ENCODE measurements at regions not wholly inside any gene's neighbourhood (a gene's known extent, or its start where the extent isn't known, plus 50 kb on each side); places are given as distances from the start of the nearest gene placed in this dataset.

GRCh38 chr3:72082776-72083462 is 298.0 kb upstream of the PROK2 start:
- Histone ChIP-seq H3K18ac (ENCODE audit: low read length) (no peak overlapping the region), H3K4me2 (ENCODE audit: insufficient read depth, low read length, poor library complexity, severe bottlenecking) (no peak overlapping the region), H3K36me3 (replicated peaks in 1 of 2; ENCODE audit: control insufficient read depth in 2 of 2, insufficient read depth in 2 of 2, low read length in 2 of 2) (no peaks in the 10 kb centered on the region), H3K9me3 (replicated peaks in 1 of 2; ENCODE audit: control insufficient read depth in 2 of 2, insufficient read depth in 1 of 2, low read depth in 1 of 2, low read length in 2 of 2) (peaks cover 0 to 2% of the 10 kb centered on the region in 2 donors), H4K8ac (ENCODE audit: low read depth, low read length) (no peak overlapping the region), H3K4ac (ENCODE audit: low read length) (no peak overlapping the region), H3K79me1 (ENCODE audit: low read depth, low read length) (no peaks in the 10 kb centered on the region), H2BK12ac (ENCODE audit: low read length) (no peak overlapping the region), H2AFZ (ENCODE audit: low read length) (no peak overlapping the region), H2AK5ac (ENCODE audit: low read depth, low read length) (no peak overlapping the region), H3K27me3 (ENCODE audit: control insufficient read depth in 3 of 3, insufficient read depth in 3 of 3, low read depth in 1 of 3, low read length in 3 of 3) (no peaks in the 10 kb centered on the region), H3K4me3 (ENCODE audit: low read length in 2 of 2) (no peak overlapping the region), H3K9ac (ENCODE audit: low read depth, low read length, poor library complexity) (no peak overlapping the region), H3K4me1 (ENCODE audit: control insufficient read depth in 2 of 2, insufficient read depth in 1 of 2, low read depth in 1 of 2, low read length in 2 of 2) (peaks cover 0 to 3% of the 10 kb centered on the region in 2 donors), H2BK15ac (ENCODE audit: low read length) (no peak overlapping the region), H3K23ac (ENCODE audit: low read depth, low read length, poor library complexity) (no peak overlapping the region), H4K91ac (ENCODE audit: low read depth, low read length, poor library complexity) (no peak overlapping the region), H2BK5ac (ENCODE audit: low read length) (no peak overlapping the region), H3K27ac (replicated peaks; ENCODE audit: low read length) (no peak overlapping the region), H2BK120ac (ENCODE audit: low read depth, low read length) (no peak overlapping the region), H3K14ac (ENCODE audit: low read length) (no peak overlapping the region)
- no CpG with 5 or more reads among the region's 10 CpGs for WGBS, 2 donors (ENCODE audit: extremely low coverage in 2 of 2, insufficient read length in 2 of 2, insufficient replicate concordance in 1 of 2)
- DNase-seq (ENCODE audit: low spot score) = no peak

- Histone ChIP-seq H3K18ac (ENCODE audit: low read length) (no peak overlapping the region), H3K79me1 (ENCODE audit: low read depth, low read length) (no peaks in the 10 kb centered on the region), H2AFZ (ENCODE audit: low read length) (no peak overlapping the region), H2BK5ac (ENCODE audit: low read length) (no peak overlapping the region), H2AK5ac (ENCODE audit: low read depth, low read length) (no peak overlapping the region), H4K91ac (ENCODE audit: low read depth, low read length, poor library complexity) (no peak overlapping the region), H3K4me3 (ENCODE audit: low read length in 2 of 2) (no peak overlapping the region), H3K4ac (ENCODE audit: low read length) (no peak overlapping the region), H3K9me3 (replicated peaks in 1 of 2; ENCODE audit: control insufficient read depth in 2 of 2, insufficient read depth in 1 of 2, low read depth in 1 of 2, low read length in 2 of 2) (peaks cover 0 to 2% of the 10 kb centered on the region in 2 donors), H2BK12ac (ENCODE audit: low read length) (no peak overlapping the region), H3K23ac (ENCODE audit: low read depth, low read length, poor library complexity) (no peak overlapping the region), H3K9ac (ENCODE audit: low read depth, low read length, poor library complexity) (no peak overlapping the region), H3K27me3 (ENCODE audit: control insufficient read depth in 3 of 3, insufficient read depth in 3 of 3, low read depth in 1 of 3, low read length in 3 of 3) (no peaks in the 10 kb centered on the region), H2BK15ac (ENCODE audit: low read length) (no peak overlapping the region), H3K4me2 (ENCODE audit: insufficient read depth, low read length, poor library complexity, severe bottlenecking) (no peak overlapping the region), H3K27ac (replicated peaks; ENCODE audit: low read length) (no peak overlapping the region), H3K14ac (ENCODE audit: low read length) (no peak overlapping the region), H3K36me3 (replicated peaks in 1 of 2; ENCODE audit: control insufficient read depth in 2 of 2, insufficient read depth in 2 of 2, low read length in 2 of 2) (no peaks in the 10 kb centered on the region), H3K4me1 (ENCODE audit: control insufficient read depth in 2 of 2, insufficient read depth in 1 of 2, low read depth in 1 of 2, low read length in 2 of 2) (peaks cover 0 to 3% of the 10 kb centered on the region in 2 donors), H2BK120ac (ENCODE audit: low read depth, low read length) (no peak overlapping the region), H4K8ac (ENCODE audit: low read depth, low read length) (no peak overlapping the region)
- no peak for DNase-seq (ENCODE audit: low spot score)
- no CpG with 5 or more reads among the region's 8 CpGs for WGBS, 2 donors (ENCODE audit: extremely low coverage in 2 of 2, insufficient read length in 2 of 2, insufficient replicate concordance in 1 of 2)
These were observed 297.3 kb upstream of the PROK2 start for GRCh38 chr3:72082186-72082715.

GRCh38 chr3:72081471-72082185 is 296.7 kb upstream of the PROK2 start:
- no peak overlapping the region for H2AFZ ChIP-seq (ENCODE audit: low read length)
- H3K27me3 ChIP-seq (ENCODE audit: control insufficient read depth in 3 of 3, insufficient read depth in 3 of 3, low read depth in 1 of 3, low read length in 3 of 3) = no peaks in the 10 kb centered on the region
- H2BK15ac ChIP-seq (ENCODE audit: low read length) = no peak overlapping the region
- no peak overlapping the region for H3K4me2 ChIP-seq (ENCODE audit: insufficient read depth, low read length, poor library complexity, severe bottlenecking)
- H3K4me3 ChIP-seq (ENCODE audit: low read length in 2 of 2) = no peak overlapping the region
- H2AK5ac ChIP-seq (ENCODE audit: low read depth, low read length) = no peak overlapping the region
- H2BK12ac ChIP-seq (ENCODE audit: low read length) = no peak overlapping the region
- H4K91ac ChIP-seq (ENCODE audit: low read depth, low read length, poor library complexity) = no peak overlapping the region
- H3K9ac ChIP-seq (ENCODE audit: low read depth, low read length, poor library complexity) = no peak overlapping the region
- DNase-seq (ENCODE audit: low spot score) = no peak
- H3K36me3 ChIP-seq (replicated peaks in 1 of 2; ENCODE audit: control insufficient read depth in 2 of 2, insufficient read depth in 2 of 2, low read length in 2 of 2) = no peaks in the 10 kb centered on the region
- H3K18ac ChIP-seq (ENCODE audit: low read length) = no peak overlapping the region
- no peaks in the 10 kb centered on the region for H3K79me1 ChIP-seq (ENCODE audit: low read depth, low read length)
- H2BK120ac ChIP-seq (ENCODE audit: low read depth, low read length) = no peak overlapping the region
- H3K9me3 ChIP-seq (replicated peaks in 1 of 2; ENCODE audit: control insufficient read depth in 2 of 2, insufficient read depth in 1 of 2, low read depth in 1 of 2, low read length in 2 of 2) = peaks cover 0 to 2% of the 10 kb centered on the region in 2 donors
- peaks cover 0 to 3% of the 10 kb centered on the region in 2 donors for H3K4me1 ChIP-seq (ENCODE audit: control insufficient read depth in 2 of 2, insufficient read depth in 1 of 2, low read depth in 1 of 2, low read length in 2 of 2)
- H3K14ac ChIP-seq (ENCODE audit: low read length) = no peak overlapping the region
- WGBS, 2 donors (ENCODE audit: extremely low coverage in 2 of 2, insufficient read length in 2 of 2, insufficient replicate concordance in 1 of 2) = no CpG with 5 or more reads among the region's 6 CpGs
- H3K27ac ChIP-seq (replicated peaks; ENCODE audit: low read length) = no peak overlapping the region
- no peak overlapping the region for H3K23ac ChIP-seq (ENCODE audit: low read depth, low read length, poor library complexity)
- H2BK5ac ChIP-seq (ENCODE audit: low read length) = no peak overlapping the region
- no peak overlapping the region for H3K4ac ChIP-seq (ENCODE audit: low read length)
- H4K8ac ChIP-seq (ENCODE audit: low read depth, low read length) = no peak overlapping the region

GRCh38 chr3:72080800-72081199 is 295.9 kb upstream of the PROK2 start:
- no peak for DNase-seq (ENCODE audit: low spot score)
- Histone ChIP-seq H2AFZ (ENCODE audit: low read length) (no peak overlapping the region), H3K27me3 (ENCODE audit: control insufficient read depth in 3 of 3, insufficient read depth in 3 of 3, low read depth in 1 of 3, low read length in 3 of 3) (no peaks in the 10 kb centered on the region), H3K23ac (ENCODE audit: low read depth, low read length, poor library complexity) (no peak overlapping the region), H2AK5ac (ENCODE audit: low read depth, low read length) (no peak overlapping the region), H4K8ac (ENCODE audit: low read depth, low read length) (no peak overlapping the region), H3K4me3 (ENCODE audit: low read length in 2 of 2) (no peak overlapping the region), H4K91ac (ENCODE audit: low read depth, low read length, poor library complexity) (no peak overlapping the region), H2BK120ac (ENCODE audit: low read depth, low read length) (no peak overlapping the region), H3K4ac (ENCODE audit: low read length) (no peak overlapping the region), H3K9ac (ENCODE audit: low read depth, low read length, poor library complexity) (no peak overlapping the region), H3K18ac (ENCODE audit: low read length) (no peak overlapping the region), H3K4me2 (ENCODE audit: insufficient read depth, low read length, poor library complexity, severe bottlenecking) (no peak overlapping the region), H2BK5ac (ENCODE audit: low read length) (no peak overlapping the region), H3K27ac (replicated peaks; ENCODE audit: low read length) (no peak overlapping the region), H2BK12ac (ENCODE audit: low read length) (no peak overlapping the region), H3K36me3 (replicated peaks in 1 of 2; ENCODE audit: control insufficient read depth in 2 of 2, insufficient read depth in 2 of 2, low read length in 2 of 2) (no peaks in the 10 kb centered on the region), H2BK15ac (ENCODE audit: low read length) (no peak overlapping the region), H3K79me1 (ENCODE audit: low read depth, low read length) (no peaks in the 10 kb centered on the region), H3K9me3 (replicated peaks in 1 of 2; ENCODE audit: control insufficient read depth in 2 of 2, insufficient read depth in 1 of 2, low read depth in 1 of 2, low read length in 2 of 2) (peaks cover 0 to 5% of the 10 kb centered on the region in 2 donors), H3K14ac (ENCODE audit: low read length) (no peak overlapping the region), H3K4me1 (ENCODE audit: control insufficient read depth in 2 of 2, insufficient read depth in 1 of 2, low read depth in 1 of 2, low read length in 2 of 2) (peaks cover 0 to 3% of the 10 kb centered on the region in 2 donors)
- WGBS, 2 donors (ENCODE audit: extremely low coverage in 2 of 2, insufficient read length in 2 of 2, insufficient replicate concordance in 1 of 2) = no CpG with 5 or more reads among the region's 5 CpGs

All from neuronal stem cell (in vitro differentiated cells).